Stimulated activated CD8-positive, alpha-beta memory T cell treated with anti-CD3 and anti-CD28 coated beads, Interleukin-4, amount 100 ng/mL, for 1 hour (primary cell): ENCODE measurements at regions not wholly inside any gene's neighbourhood (a gene's known extent, or its start where the extent isn't known, plus 50 kb on each side); places are given as distances from the start of the nearest gene placed in this dataset.

ENCODE experiments used
- DNase-seq, 2 donors: peaks; one replicate each; pipeline ENCODE4 v3.0.0-alpha.2; 2020; ENCODE audit warnings: low read depth in 2 of 2, low spot score in 1 of 2

DNA sequence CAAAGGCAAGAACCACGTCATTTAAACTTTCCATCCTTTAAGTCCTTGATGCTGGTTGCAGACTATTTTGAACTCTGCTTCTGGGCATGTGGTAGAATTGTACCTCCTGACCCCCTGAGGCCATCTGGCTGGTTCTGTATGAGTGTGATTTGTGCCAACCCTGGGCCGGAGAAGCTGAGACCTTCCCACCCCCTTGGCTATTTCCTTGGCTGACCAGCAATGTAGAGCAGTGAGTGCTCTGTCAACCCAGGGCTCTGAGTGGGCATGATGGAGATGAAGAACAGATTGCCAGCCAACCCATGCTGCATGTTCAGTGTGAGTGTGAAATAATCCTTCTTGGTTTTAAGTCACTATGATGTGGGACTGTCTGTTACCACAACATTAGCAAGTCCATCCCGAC, 82.1 kb upstream of the RASGRP1 start:
- DNase-seq = no peak

DNA sequence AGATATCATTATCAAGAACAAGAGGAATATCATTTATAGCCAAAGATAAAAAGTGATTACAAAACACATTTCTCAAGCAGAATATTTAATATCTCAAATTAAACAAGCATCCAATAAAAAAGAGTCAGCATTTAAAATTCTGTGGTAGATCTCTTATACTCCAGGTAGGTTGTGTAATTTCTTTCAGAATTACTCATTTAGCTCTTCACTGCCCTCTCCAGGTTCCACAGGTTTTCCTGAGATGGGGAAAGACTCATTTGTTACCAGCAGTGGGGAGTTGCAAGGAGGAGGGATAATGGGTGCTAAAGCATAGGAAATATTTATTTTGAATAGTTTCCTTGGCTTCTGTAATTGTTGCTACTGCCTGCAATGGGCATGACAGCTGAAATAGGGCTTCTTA, 83.1 kb upstream of the RASGRP1 start:
- DNase-seq = no peak

DNA sequence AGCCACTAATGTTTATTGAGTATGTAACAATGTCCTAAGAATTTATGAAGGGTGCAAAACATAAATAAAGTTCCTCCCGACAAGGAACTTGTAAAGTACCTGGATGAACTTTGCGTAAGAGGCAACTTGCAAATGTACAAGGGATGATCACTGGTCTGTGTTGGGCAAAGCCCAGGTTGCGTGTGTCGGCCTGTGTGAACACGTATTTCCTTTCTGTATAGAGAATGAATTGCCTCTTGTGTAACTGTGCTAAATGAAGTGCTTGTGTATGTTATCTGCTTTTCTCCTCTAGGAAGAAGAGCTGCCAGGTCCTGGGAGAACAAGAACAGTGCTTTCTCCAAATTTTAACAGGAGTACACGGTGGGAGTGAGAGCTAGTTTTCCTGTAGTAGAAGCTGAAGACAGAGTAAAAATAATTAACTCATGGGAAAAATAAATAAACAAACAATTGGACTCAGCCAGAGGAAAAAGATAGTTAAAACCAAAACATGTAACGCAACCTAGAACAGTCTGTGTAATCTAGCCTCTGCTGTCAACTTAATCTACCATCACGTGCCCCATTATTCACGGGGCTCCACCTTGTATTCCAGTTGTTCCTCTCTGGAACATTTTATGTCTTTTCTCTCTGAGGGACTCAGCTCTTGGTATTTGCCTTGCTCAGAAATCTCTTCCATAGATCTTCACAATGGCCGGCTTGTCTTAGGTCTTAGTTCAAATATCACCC, 83.7 kb upstream of the RASGRP1 start:
- no peak for DNase-seq

DNA sequence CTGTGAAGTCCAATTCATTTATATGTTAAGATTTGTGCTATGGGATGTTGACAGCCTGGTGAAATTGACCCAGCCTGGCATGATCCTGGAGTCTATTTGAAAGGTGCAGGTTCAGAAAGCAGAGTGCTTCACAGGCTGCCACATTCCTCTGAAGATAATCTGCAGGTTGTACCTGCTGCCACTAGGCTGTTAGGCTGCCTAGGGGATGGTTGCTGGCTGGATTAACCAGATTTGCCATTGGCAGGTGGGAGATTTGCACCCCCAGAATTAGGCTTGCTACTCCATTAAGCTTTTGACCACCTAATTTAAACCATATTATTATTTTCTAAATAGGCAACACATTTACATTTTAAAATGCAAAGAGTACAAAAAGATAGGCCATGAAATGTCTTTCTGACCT, 85.8 kb upstream of the RASGRP1 start:
- DNase-seq = no peak

DNA sequence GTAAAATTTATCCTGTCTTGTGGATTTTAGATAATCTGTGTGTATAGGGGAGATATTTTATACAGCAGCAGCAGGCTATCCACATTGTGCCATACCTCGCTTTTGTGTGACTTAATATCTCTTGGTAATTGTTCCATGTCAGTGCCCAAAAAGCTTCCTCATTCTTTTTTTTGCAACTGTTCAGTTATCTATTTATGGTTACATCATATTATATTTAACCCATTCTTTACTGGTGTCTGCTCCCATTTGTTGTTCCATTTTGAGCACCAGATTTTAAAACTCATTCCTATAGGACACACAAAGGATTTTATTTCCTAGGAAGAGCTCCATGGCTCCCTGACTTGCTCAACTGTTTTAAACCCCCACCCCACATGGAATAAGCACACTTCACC, 86.3 kb upstream of the RASGRP1 start:
- DNase-seq = no peak

DNA sequence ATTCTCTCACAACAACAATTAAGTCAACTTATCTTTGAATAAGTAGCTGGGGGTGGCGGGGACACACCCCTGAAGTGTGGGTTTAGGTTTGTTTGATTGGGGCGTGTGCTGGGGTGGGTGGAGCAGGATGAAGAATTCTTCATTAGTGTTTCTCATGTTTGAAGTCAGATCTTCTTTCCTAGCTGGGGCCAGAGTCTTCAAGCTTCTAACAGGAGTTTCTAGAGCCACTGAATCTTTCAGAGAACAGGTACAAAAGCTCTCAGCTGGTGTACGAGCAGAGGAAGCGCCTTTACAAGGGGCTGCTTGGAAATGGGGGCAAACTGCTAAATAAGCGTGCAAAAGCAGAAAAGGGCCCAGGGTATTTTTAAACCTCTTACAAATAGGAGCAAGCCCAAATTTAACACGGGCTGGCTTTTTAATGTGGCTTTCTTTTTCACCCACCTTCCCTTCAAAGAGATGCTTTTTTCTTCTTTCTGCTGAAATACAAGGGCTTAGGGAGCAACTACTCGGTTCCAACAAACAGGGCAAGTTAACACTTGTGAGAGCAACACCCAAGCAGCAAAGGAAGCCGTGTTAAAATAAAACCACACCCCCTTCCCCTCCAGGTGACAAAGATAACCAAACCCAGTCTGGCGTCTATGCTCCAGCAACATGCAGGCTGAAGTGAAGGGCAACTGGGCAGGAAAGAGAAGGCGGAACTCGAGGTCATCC, 86.9 kb upstream of the RASGRP1 start:
- DNase-seq = no peak

DNA sequence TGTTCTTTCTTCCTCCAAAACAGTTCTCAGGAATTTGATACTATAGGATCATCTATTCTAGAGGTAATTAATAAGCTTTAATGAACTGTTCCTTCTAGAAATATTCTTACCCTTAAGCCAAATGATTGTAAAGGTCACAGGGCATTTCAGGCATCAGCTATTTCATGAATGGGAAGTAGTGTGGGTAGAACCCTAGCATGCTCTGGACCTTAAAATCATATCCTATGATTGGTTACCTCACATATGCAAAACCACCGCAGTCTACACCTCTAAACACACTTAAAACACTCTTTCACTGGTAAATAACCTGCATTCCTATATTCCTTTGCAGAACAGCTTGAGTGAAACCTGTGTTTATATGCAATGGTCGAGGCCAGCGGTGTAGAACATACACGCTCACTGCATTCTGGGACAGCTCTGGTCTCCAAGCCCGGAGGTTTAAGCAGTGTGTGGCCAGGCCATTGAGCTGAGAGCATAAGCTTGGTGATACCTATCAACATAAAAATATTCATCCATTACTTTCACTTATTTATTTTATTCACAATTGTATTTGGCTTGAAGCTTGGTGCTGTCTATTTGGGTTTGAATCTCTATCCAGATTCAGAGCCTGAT, 87.7 kb upstream of the RASGRP1 start:
- no peak for DNase-seq

DNA sequence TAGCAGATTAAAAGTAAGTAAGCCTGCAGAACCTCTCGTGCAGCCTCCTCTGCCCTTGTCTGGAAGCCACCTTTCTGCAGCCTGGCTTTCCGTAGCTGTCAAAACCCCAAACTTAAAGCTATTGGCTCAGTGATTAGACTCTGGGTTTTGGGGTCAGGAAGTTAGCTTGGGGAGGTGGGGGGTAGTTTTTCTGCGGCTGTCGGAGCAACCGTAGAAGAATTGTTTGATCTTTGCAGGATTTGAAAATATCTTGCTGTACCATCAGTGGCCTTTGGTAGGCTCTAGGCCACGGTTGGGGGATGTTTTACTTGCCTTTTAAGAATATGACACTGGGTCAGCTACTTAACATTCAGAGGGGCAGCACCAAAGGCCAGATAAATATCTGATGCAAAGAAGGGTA, 88.4 kb upstream of the RASGRP1 start:
- peak in 1 of 2 donors; percentile 55 for DNase-seq

DNA sequence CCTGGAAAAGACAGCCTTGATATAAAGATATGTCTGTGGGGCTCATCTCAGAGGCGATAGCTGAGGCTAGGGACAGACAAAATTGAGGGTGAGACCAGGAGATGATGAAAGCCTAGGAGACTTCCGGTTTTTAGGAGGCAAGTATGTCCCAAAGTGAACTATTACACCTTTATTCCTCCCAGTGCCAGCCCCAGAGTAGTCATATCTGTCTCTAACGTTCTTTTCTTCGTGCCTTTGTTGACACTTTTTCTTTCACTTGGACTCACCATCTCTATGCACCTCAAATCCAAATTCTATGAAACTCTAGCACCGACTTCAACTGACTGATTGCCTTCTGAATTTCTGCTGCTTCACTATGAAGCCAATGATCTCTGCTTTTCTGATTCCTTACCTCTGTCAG, 93.8 kb upstream of the RASGRP1 start:
- DNase-seq = no peak

DNA sequence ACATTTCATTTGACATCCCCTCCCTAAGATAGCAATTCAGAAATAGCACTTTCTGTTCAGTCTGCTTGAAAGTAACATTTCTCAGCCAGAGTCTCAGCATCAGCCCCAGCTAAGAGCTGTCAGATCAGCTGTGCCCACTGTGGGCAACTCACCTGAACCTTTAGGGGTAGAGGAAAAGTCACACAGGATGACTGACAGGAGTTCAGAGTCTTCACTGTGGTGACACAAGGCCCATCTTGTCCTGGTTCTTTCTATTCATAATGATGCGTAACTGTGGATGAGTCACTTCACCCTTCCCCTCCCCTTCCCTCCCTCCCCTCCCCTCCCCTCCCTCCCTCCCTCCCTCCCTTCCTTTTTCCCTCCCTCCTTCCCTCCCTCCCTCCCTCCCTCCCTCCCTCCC, 96.1 kb upstream of the RASGRP1 start:
- no peak for DNase-seq

DNA sequence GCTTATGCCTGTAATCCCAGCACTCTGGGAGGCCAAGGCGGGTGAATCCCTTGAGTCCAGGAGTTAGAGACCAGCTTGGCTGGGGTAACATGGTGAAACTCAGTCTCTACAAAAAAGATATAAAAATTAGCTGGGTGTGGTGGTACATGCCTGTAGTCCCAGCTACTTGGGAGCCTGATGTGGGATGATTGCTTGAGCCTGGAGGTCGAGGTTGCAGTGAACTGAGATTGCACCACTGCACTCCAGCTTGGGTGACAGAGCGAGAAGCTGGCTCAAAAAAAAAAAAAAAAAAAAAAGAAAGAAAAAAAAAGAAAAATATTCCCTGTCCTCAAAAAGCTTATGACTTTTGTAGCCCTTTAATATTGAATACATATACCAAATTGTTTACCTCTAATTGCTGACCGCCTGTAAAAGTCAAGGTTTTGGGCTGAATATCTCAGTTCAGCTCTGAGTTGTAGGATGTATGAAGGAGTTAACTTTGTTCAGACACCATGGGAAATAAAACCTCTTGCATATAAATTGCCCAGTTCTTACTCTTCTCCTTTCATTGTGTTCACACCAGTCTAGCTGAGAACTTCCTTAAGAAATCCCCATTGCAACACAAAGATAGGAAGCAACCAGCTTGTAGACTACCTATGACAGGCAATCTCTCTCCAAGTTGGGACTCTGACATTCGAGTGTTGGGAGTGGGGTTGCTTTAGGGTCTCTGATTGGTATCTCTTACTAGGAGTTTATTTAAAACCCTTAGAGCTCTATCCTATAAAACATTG, 97.6 kb upstream of the RASGRP1 start:
- no peak for DNase-seq

DNA sequence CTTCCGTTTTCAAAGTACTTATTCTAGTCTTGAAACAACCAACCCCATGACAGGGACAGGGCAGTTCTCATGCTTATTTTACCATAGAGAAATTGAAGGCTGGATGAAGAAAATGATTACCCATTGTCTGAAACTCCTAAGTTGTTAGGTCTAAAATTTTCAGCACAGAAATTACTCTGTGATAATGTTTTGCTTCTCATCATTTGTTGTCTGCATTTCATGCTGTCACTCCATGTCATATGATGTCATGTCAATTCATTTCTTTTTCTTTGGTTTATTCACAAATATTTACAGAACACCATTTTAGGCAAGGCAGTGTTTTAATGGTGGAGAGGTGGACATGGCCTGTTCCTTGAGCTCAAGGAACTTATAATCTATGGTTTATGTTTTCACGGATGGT, 98.2 kb upstream of the RASGRP1 start:
- no peak for DNase-seq

DNA sequence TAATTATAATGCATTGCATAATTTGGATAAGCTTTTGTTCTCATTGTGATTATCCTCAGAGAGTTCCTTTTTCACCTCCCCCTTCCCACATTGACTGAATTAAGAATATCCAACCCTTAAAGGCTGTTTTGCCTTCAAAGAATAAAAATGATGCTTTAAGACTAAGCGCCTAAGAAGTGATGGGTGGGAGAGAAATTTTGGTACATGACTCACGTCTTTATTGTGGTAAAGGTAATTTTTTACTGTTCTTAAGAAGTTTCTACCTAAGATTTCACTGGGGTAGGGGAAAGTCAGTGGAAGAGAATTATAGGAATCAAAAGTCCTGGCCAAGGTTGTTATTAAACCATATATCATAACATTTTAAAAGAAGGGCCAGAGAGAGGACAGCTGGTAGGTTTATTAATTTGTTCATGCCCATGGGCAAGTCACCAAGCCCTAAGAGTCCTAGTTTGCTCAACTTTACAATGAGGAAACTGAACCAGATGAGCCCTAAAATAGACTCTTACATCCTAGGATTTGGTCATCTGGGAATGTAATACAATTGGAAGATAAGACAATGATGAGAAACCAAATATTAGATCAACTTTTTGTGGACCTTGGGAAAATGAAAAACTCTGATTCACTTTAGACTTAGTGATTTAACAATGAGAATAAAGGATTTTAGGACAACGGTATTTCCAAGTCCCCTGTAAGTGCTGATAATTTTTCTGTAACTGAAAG, 101.1 kb upstream of the RASGRP1 start:
- no peak for DNase-seq

DNA sequence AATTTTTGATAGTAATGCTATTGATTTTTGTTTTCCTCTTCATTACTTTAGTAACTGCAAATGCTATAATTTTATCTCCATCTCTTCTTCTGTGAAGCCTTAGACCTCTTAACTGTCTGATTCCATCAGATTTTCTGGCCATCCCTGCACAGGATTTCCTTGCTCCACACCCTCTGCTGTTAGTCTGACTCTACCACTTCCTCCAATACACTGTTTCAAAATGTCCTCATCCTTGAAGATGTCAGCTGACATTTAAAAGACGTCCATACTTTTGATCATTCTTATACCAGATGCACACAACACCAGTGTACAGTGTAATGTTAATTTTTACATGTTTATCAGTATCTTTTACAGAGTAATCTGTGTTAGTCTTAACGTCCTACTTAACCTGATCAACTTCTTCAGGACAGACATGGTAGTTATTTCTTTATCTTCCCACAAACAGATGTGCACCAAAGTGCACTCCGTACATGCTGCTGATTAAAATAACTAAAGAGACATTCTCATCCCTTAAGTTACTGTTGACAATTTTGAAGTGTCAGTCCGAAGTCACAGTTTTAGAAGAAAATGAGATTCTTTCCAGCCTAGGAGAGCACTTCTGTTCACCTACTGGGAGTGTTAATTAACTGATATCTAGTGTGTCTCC, 102.4 kb upstream of the RASGRP1 start:
- no peak for DNase-seq

DNA sequence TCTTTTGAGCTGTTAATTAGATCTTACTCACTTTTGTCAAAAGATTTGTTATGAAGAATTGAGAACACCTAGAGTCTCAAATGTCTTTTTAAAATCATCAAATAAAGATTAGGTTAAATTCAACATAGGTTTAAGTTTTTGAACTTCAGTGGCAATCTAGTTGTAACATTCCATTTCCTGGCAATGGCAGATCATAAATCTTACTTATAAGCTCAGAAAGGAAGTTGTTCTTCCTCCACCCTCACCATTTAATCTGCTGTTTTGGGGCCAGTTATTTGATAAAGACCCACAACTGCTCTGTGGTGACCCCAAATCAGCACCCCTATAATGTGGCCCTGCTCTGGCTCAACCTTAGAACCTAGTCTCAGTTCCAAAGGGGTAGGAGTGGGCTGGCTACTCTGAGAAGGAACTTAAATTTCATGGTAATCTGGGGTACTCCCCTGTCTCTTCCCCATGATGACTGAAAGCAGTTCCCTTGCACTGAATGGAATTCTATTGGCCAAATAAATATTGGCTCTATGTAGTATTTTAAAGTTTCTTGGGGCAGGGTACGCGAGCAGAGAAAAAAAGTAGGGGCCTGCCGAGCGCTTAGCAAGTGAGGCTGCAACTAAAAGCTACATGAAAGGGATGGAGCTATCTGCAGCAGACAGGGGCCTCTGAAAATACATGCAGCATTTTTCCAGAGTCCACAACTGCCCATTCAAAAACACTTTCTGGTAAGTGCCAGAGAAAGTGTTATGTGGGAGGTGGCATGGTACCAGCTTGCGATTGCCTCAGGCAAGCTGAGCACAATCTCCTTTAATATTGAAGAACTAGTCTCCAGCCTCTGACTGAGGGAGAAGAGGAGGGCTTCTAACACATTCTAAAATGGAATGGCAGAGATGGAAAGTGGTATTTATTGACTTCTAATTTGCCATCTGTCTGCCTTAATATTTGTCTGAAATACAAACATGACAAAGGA, 103.6 kb upstream of the RASGRP1 start:
- DNase-seq = no peak

DNA sequence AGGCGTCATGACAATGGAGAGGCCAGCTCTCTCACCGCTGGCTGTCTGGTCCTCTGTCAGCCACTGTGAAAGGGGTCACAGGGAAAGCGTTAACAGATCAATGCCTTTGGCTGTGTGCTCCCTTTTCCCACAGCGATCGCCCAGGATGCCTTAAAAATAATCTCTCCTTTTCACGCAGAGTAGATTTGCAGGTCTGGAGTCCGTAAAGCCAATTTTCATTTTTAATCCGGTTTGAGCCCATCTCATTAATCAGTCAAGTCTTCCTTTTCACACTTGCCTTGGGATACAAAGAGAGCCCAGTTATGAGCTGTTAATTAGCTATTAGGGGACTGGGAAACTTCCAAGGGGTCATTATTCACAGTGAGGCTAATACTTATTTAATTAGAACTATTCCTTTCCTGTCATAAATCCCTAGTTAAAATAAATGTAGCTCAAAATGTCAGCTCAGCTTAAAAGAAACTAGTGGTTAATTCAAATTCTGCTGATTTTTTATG, 104.3 kb upstream of the RASGRP1 start:
- no peak for DNase-seq

DNA sequence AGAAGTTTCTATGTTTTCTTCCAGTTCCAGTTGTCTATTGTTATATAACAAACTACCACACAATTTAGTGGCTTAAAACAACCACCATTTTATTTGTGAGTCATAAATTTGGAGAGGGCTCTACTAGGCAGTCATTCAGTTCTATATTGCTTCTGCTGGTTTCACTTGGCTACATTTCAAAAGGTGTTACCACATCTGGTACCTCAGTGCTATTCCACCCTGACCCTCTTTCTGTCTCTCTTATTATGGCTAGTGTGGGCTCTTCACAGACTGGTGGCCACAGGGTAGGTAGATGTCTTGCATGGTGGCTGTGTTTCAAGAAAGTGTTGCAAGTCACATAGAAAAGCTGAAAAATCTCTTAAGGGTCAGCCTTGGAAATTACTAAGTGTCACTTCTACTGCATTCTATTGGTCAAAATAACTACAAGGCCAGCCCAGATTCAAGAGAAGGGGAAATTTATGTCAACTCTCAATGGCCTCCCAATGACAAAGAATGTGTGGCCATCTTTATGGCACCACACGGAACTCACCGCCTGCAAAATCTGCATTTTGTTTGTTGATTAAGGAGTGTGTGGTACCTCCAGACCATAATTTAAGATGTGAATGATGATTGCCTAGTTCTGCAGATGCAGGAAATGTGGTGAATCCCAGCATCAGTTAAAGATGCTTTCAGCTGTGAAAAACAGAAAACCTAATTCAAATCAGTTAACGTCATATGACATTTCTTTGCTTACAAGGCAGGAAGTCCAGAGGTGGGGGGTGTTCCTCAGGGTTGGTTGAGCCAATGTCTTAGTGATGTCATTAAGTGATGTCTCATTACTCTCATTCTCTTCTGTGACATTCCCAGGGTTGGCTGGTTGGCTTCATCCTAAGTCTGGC, 105.8 kb upstream of the RASGRP1 start:
- peak in 1 of 2 donors; percentile 50 for DNase-seq

DNA sequence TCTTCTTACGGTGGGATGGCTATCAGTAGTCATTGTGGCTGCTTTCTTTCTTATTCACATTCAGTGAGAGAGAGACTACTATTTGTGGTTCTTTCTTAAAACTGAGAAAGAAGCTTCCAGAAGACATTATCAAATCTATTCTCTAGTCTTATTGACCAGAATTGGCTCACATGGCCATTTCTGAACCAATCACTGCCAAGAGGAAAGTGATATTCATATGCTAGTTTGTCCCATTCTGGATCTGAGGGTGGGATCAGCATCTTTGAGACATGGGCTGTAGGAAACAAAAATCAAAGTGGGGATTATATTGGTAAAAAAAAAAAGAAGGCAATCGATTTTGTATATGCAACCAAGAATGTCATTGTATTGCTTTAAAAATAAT, 106.4 kb upstream of the RASGRP1 start:
- no peak for DNase-seq
